ENCODE measurements at regions not wholly inside any gene's neighbourhood (a gene's known extent, or its start where the extent isn't known, plus 50 kb on each side); places are given as distances from the start of the nearest gene placed in this dataset.

DNA sequence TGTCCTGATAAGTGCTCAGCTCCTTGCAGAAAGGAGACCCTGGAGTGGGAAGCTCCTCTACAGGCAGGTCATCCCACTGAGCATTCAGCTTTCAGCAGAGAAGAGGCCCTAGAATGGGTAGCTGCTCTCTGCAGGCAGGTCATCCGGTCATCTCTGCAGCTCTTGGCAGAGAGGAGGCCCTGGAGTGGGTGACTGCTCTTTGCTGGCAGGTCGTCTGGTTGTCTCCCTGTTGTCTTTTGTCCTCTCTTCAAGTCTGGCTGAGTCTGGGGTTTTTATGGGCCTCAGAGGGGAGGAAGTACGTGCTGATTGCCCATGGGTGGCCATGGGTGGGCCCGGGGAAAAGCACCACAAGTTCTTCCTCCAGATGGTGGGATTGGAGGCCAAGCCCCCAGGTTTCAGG lies 250.3 kb upstream of the EDNRB start:
- no peaks in the 10 kb centered on the region for H3K36me3 ChIP-seq (ENCODE audit: insufficient read depth, low read length)
- no peak overlapping the region for H3K9ac ChIP-seq (ENCODE audit: insufficient read length)
- no peak overlapping the region for H3K4me3 ChIP-seq
- DNase-seq (ENCODE audit: low read depth, low spot score) = no peak
- H3K27ac ChIP-seq = no peak overlapping the region
- no peak for TF ChIP-seq POLR2AphosphoS5 (IDR thresholded peaks at IDR 0.05; ENCODE audit: borderline replicate concordance, low read depth, low read length)
- TF ChIP-seq FOXP2 (optimal IDR thresholded peaks at IDR 0.05; ENCODE audit: control extremely low read depth, extremely low read length, insufficient read depth) = no peak
- TF ChIP-seq EZH2 (IDR thresholded peaks at IDR 0.05) = no peak
- no peaks in the 10 kb centered on the region for H3K9me3 ChIP-seq (ENCODE audit: low read depth, low read length)

DNA sequence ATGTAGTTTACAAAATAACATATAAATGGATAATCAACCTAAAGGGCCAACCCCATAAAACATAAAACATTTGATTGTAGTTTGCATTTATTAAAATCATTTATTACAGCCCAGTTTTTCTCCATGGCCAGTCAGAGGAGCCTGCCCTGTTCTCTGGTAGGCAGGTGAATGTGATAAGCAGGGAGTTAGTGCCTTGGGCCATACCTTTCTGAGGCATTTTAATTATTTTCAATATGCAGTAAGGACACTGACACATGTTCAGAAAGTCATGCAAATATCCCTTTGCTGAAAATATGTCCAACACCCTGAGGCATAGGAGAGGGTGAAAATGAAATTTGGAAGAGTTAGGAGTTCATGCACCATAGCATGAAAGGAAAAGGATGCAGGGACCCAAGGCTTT lies 242.6 kb upstream of the EDNRB start:
- no peak overlapping the region for H3K9ac ChIP-seq (ENCODE audit: insufficient read length)
- no peak for TF ChIP-seq FOXP2 (optimal IDR thresholded peaks at IDR 0.05; ENCODE audit: control extremely low read depth, extremely low read length, insufficient read depth)
- no peak for TF ChIP-seq EZH2 (IDR thresholded peaks at IDR 0.05)
- no peak for TF ChIP-seq POLR2AphosphoS5 (IDR thresholded peaks at IDR 0.05; ENCODE audit: borderline replicate concordance, low read depth, low read length)
- no peaks in the 10 kb centered on the region for H3K9me3 ChIP-seq (ENCODE audit: low read depth, low read length)
- H3K27ac ChIP-seq = no peak overlapping the region
- H3K36me3 ChIP-seq (ENCODE audit: insufficient read depth, low read length) = no peaks in the 10 kb centered on the region
- DNase-seq (ENCODE audit: low read depth, low spot score) = no peak
- H3K4me3 ChIP-seq = no peak overlapping the region

DNA sequence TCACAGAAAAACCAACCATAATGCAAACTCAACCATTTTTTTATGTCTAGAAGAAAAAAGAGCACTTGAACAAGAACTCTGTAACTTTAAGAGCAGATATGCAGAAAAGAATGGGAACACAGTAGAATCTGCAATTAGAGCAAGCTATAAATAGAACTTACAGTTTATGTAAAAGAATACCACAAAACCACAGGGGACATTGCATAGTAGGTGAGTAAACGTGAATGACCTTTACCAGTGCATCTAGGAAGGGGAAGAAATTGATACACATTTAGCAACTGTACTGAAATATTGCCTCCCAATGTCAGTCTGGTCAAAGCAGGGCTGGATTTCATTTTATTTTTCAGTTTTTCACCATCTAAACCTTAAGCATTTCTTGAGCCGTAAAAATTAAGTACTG lies 242.2 kb upstream of the EDNRB start:
- no peak overlapping the region for H3K27ac ChIP-seq
- no peaks in the 10 kb centered on the region for H3K36me3 ChIP-seq (ENCODE audit: insufficient read depth, low read length)
- H3K9ac ChIP-seq (ENCODE audit: insufficient read length) = no peak overlapping the region
- no peak for DNase-seq (ENCODE audit: low read depth, low spot score)
- H3K9me3 ChIP-seq (ENCODE audit: low read depth, low read length) = no peaks in the 10 kb centered on the region
- no peak overlapping the region for H3K4me3 ChIP-seq
- TF ChIP-seq EZH2 (IDR thresholded peaks at IDR 0.05) (no peak), POLR2AphosphoS5 (IDR thresholded peaks at IDR 0.05; ENCODE audit: borderline replicate concordance, low read depth, low read length) (no peak), FOXP2 (optimal IDR thresholded peaks at IDR 0.05; ENCODE audit: control extremely low read depth, extremely low read length, insufficient read depth) (no peak)

DNA sequence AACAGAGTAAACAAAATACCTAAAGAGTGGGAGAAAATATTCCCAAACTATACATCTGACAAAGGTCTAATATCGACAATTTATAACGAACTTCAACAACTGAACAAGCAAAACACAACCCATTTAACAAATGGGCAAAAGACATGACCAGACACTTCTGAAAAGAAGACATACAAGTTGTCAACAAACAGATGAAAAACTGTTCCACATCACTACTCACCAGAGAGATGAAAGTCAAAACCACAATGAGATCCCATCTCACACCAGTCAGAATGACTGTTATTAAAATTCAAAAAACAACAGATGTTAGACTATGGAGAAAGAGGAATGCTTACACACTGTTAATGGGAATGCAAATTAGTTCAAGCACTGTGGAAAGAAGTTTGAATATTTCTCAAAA lies 233.8 kb upstream of the EDNRB start:
- H3K27ac ChIP-seq = no peak overlapping the region
- TF ChIP-seq POLR2AphosphoS5 (IDR thresholded peaks at IDR 0.05; ENCODE audit: borderline replicate concordance, low read depth, low read length) (no peak), EZH2 (IDR thresholded peaks at IDR 0.05) (no peak), FOXP2 (optimal IDR thresholded peaks at IDR 0.05; ENCODE audit: control extremely low read depth, extremely low read length, insufficient read depth) (no peak)
- no peak overlapping the region for H3K9ac ChIP-seq (ENCODE audit: insufficient read length)
- no peaks in the 10 kb centered on the region; the same call in 1 of the 2 replicates for H3K9me3 ChIP-seq (ENCODE audit: low read depth, low read length)
- H3K4me3 ChIP-seq = no peak overlapping the region
- DNase-seq (ENCODE audit: low read depth, low spot score) = no peak
- H3K36me3 ChIP-seq (ENCODE audit: insufficient read depth, low read length) = no peaks in the 10 kb centered on the region

DNA sequence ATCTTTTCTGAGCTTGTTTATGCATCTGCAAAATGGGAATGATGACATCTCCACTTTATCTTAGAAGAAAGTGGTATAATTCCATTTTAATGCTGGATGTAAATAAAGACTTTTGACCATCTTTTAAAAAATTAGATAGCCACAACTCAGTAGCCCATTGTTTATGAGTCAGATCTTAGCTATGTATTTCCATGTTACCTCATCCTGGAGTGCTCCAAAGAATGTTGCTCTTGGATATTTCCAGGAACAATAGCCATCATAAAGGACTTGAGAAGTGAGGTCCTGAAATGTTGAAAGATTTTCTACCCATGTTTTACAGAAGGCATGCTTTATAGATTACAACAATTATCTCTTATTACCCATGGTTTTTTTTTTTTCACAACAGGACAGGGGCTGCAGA lies 229.3 kb upstream of the EDNRB start:
- TF ChIP-seq POLR2AphosphoS5 (IDR thresholded peaks at IDR 0.05; ENCODE audit: borderline replicate concordance, low read depth, low read length) (no peak), EZH2 (IDR thresholded peaks at IDR 0.05) (no peak), FOXP2 (optimal IDR thresholded peaks at IDR 0.05; ENCODE audit: control extremely low read depth, extremely low read length, insufficient read depth) (no peak)
- no peak overlapping the region for H3K4me3 ChIP-seq
- H3K36me3 ChIP-seq (ENCODE audit: insufficient read depth, low read length) = no peaks in the 10 kb centered on the region
- H3K9me3 ChIP-seq (ENCODE audit: low read depth, low read length) = no peaks in the 10 kb centered on the region; the same call in 1 of the 2 replicates
- DNase-seq (ENCODE audit: low read depth, low spot score) = no peak
- no peak overlapping the region for H3K27ac ChIP-seq
- no peak overlapping the region for H3K9ac ChIP-seq (ENCODE audit: insufficient read length)

DNA sequence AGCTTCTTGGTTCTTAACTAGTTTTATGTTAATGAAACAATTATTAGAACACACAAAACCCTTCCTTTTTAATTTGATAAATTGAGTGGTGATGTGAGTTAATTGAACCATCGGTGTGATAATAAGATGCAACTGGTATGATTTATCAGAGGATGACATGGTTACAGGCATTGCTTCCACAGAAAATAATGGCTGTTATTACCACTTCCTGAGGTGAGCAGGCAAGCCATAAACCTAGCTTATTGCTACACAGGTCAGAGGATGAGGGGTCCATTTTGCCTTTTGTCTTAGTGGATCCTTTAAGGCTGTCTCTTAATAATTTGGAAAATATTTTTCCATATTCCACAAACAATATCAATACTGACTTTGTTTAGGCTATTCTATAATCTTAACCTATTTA lies 226.6 kb upstream of the EDNRB start:
- H3K27ac ChIP-seq = no peak overlapping the region
- H3K36me3 ChIP-seq (ENCODE audit: insufficient read depth, low read length) = no peaks in the 10 kb centered on the region
- no peak for DNase-seq (ENCODE audit: low read depth, low spot score)
- TF ChIP-seq FOXP2 (optimal IDR thresholded peaks at IDR 0.05; ENCODE audit: control extremely low read depth, extremely low read length, insufficient read depth) = no peak
- no peak overlapping the region for H3K4me3 ChIP-seq
- no peak overlapping the region for H3K9ac ChIP-seq (ENCODE audit: insufficient read length)
- H3K9me3 ChIP-seq (ENCODE audit: low read depth, low read length) = no peaks in the 10 kb centered on the region

DNA sequence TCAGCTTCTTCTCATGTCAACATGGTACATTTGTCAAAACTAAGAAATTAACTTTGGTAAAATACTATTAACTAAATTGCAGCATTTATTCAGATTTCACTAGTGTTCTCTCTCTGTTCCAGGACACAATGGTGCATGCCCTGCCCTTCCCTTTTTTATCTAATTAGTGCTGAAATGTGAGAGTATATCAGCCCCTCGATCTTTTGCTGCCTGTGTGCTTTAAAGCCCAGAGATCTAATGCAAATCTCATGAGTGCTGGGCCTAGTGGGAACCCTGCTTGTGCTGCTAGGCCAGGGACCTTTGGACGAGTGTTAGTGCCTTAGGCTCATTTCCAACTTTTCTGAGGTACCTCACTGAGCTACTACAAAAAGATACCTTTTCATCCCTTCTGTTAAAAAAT lies 221.1 kb upstream of the EDNRB start:
- no peak overlapping the region for H3K27ac ChIP-seq
- no peak for TF ChIP-seq EZH2 (IDR thresholded peaks at IDR 0.05)
- TF ChIP-seq FOXP2 (optimal IDR thresholded peaks at IDR 0.05; ENCODE audit: control extremely low read depth, extremely low read length, insufficient read depth) = no peak
- no peak for TF ChIP-seq POLR2AphosphoS5 (IDR thresholded peaks at IDR 0.05; ENCODE audit: borderline replicate concordance, low read depth, low read length)
- H3K36me3 ChIP-seq (ENCODE audit: insufficient read depth, low read length) = no peaks in the 10 kb centered on the region
- H3K9me3 ChIP-seq (ENCODE audit: low read depth, low read length) = no peaks in the 10 kb centered on the region
- no peak for DNase-seq (ENCODE audit: low read depth, low spot score)
- H3K4me3 ChIP-seq = no peak overlapping the region
- H3K9ac ChIP-seq (ENCODE audit: insufficient read length) = no peak overlapping the region

DNA sequence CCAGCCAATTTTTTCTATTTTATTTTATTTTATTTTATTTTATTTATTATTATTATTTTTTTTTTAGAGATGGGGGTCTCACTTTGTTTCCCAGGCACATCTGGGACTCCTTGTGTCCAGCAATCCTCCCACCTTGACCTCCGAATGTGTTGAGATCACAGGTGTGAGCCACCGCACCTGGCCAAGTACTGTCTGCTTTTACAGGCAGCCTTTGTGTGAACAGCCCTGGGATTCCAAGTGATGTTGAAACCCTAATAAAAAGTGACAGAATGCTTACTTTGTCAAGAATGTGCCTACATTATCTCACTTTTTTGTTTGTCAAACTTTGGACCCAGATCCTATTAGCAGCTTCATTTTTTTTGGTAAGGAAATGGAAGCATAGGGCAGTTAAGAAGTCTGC lies 220.1 kb upstream of the EDNRB start:
- H3K27ac ChIP-seq = no peak overlapping the region
- H3K4me3 ChIP-seq = no peak overlapping the region
- H3K9me3 ChIP-seq (ENCODE audit: low read depth, low read length) = no peaks in the 10 kb centered on the region
- H3K36me3 ChIP-seq (ENCODE audit: insufficient read depth, low read length) = no peaks in the 10 kb centered on the region
- H3K9ac ChIP-seq (ENCODE audit: insufficient read length) = no peak overlapping the region
- TF ChIP-seq FOXP2 (optimal IDR thresholded peaks at IDR 0.05; ENCODE audit: control extremely low read depth, extremely low read length, insufficient read depth) (no peak), POLR2AphosphoS5 (IDR thresholded peaks at IDR 0.05; ENCODE audit: borderline replicate concordance, low read depth, low read length) (no peak), EZH2 (IDR thresholded peaks at IDR 0.05) (no peak)
- DNase-seq (ENCODE audit: low read depth, low spot score) = no peak

DNA sequence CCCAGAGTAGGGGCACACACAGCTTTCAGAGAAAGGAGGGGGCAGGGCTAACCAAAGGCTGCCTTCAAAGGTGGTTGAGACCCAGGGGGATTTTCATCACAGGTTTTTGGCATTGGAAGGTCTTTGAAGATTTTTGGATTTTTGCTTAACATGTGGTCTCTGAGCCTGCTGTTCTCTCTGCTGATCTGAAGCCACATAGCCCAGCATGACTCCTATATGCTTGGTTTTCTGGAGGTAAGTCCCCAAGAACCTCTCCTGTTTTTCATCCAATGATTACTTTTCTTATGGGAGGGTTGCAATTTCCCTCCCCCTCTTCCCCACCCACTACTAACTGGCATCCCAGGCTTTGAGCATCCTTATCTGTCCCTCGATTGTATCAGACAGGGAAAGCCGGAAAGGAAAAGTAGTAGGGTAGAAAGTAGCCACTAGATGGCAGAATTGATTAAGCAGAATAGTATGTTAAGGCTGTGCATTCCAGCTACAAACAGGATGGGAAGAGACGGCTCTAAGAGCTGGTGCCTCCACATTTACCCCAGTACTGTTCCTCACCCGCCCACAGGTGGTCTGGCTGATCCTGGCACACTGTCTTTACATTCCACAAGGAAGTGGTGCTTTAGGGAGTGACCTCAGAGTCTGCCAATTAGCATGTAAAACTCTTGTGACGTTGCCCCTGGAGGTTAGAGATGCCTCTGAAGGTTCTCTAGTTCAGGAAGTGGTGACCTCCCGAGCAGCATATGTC lies 218.9 kb upstream of the EDNRB start:
- peak overlapping the region; percentile 55 for H3K4me3 ChIP-seq
- no peak for TF ChIP-seq FOXP2 (optimal IDR thresholded peaks at IDR 0.05; ENCODE audit: control extremely low read depth, extremely low read length, insufficient read depth)
- H3K9me3 ChIP-seq (ENCODE audit: low read depth, low read length) = no peaks in the 10 kb centered on the region
- H3K27ac ChIP-seq = peak overlapping the region; percentile 65; the same call in 1 of the 2 replicates
- peak; percentile 84 for DNase-seq (ENCODE audit: low read depth, low spot score)
- no peaks in the 10 kb centered on the region for H3K36me3 ChIP-seq (ENCODE audit: insufficient read depth, low read length)
- H3K9ac ChIP-seq (ENCODE audit: insufficient read length) = no peak overlapping the region
